Inflammatory macrophage treated with lipopolysaccharide for 4 hours (primary cell): ENCODE measurements at regions not wholly inside any gene's neighbourhood (a gene's known extent, or its start where the extent isn't known, plus 50 kb on each side); places are given as distances from the start of the nearest gene placed in this dataset.
"Not testable (repeated sequence)": the region's sequence is repeated elsewhere in the genome, so short reads cannot be mapped to it uniquely, and the experiment has no call there.

Experiments
- DNase-seq: peaks from one replicate; pipeline ENCODE4 v3.0.0-alpha.2; 2020

- DNase-seq, result no peak
These were observed 96.2 kb upstream of the SIM2 start for GRCh38 chr21:36602735-36603134.

GRCh38 chr21:36603221-36603620 lies 95.7 kb upstream of the SIM2 start:
- no peak for DNase-seq

GRCh38 chr21:36605426-36605825 lies 93.5 kb upstream of the SIM2 start:
- DNase-seq, result no peak

- no peak for DNase-seq
These were observed 92.5 kb upstream of the SIM2 start for GRCh38 chr21:36606287-36606982.

GRCh38 chr21:36606983-36607325 lies 92.0 kb upstream of the SIM2 start:
- DNase-seq, result no peak

GRCh38 chr21:36608041-36608896 lies 90.6 kb upstream of the SIM2 start:
- no peak for DNase-seq

- DNase-seq, result no peak
These were observed 90.1 kb upstream of the SIM2 start for GRCh38 chr21:36608897-36609225.

GRCh38 chr21:36609654-36610053 lies 89.3 kb upstream of the SIM2 start:
- DNase-seq, result no peak

- no peak for DNase-seq
These were observed 88.7 kb upstream of the SIM2 start for GRCh38 chr21:36610201-36610600.

- DNase-seq, result no peak
These were observed 88.0 kb upstream of the SIM2 start for GRCh38 chr21:36610935-36611334.

GRCh38 chr21:36611379-36611778 lies 87.5 kb upstream of the SIM2 start:
- DNase-seq, result no peak

- no peak for DNase-seq
These were observed 85.9 kb upstream of the SIM2 start for GRCh38 chr21:36613059-36613458.

- no peak for DNase-seq
These were observed 85.4 kb upstream of the SIM2 start for GRCh38 chr21:36613554-36613953.

- no peak for DNase-seq
These were observed 83.5 kb upstream of the SIM2 start for GRCh38 chr21:36615274-36615964.

GRCh38 chr21:36616773-36617172 lies 82.1 kb upstream of the SIM2 start:
- not testable (repeated sequence) for DNase-seq

GRCh38 chr21:36621794-36622193 lies 77.1 kb upstream of the SIM2 start:
- DNase-seq, result not testable (repeated sequence)

- DNase-seq, result no peak
These were observed 74.8 kb upstream of the SIM2 start for GRCh38 chr21:36624105-36624504.

- no peak for DNase-seq
These were observed 72.1 kb upstream of the SIM2 start for GRCh38 chr21:36626791-36627190.

GRCh38 chr21:36627242-36627641 lies 71.7 kb upstream of the SIM2 start:
- no peak for DNase-seq

GRCh38 chr21:36628106-36628505 lies 70.8 kb upstream of the SIM2 start:
- DNase-seq, result no peak

- DNase-seq, result no peak
These were observed 70.0 kb upstream of the SIM2 start for GRCh38 chr21:36628761-36629460.

GRCh38 chr21:36630485-36631206 lies 68.3 kb upstream of the SIM2 start:
- DNase-seq, result peak; percentile 34

GRCh38 chr21:36636016-36636415 lies 62.9 kb upstream of the SIM2 start:
- DNase-seq, result peak; percentile 74
